ENCODE measurements at regions not wholly inside any gene's neighbourhood (a gene's known extent, or its start where the extent isn't known, plus 50 kb on each side); places are given as distances from the start of the nearest gene placed in this dataset.

GRCh38 chr13:54162069-54162468 lies 1133.5 kb downstream of the OLFM4 start:
- TF ChIP-seq CTCF (IDR thresholded peaks at IDR 0.05; ENCODE audit: control extremely low read depth, extremely low read depth), result no peak
- H3K4me1 ChIP-seq (ENCODE audit: control insufficient read depth in 5 of 5, insufficient read depth in 5 of 5, low read length in 5 of 5), result peaks cover 0 to 2% (median 0%) of the 10 kb centered on the region in 5 donors
- DNase-seq, result no peak
- H3K36me3 ChIP-seq (ENCODE audit: control insufficient read depth in 4 of 4, insufficient read depth in 4 of 4, low read length in 4 of 4), result no peaks in the 10 kb centered on the region
- ATAC-seq (ENCODE audit: insufficient read depth, low FRiP score), result no peak
- H3K4me3 ChIP-seq, result no peak overlapping the region
- 64 to 76% methylated on average over 1 of the region's 1 CpG for WGBS, 2 donors
- H3K27ac ChIP-seq (ENCODE audit: low read depth in 1 of 2, low read length in 1 of 2), result no peak overlapping the region
- no peaks in the 10 kb centered on the region for H3K9me3 ChIP-seq (ENCODE audit: control insufficient read depth in 4 of 4, insufficient read depth in 3 of 4, low read length in 3 of 4)
- no peaks in the 10 kb centered on the region for H3K27me3 ChIP-seq (ENCODE audit: control insufficient read depth in 3 of 3, insufficient read depth in 3 of 3, low read length in 2 of 3)
- H3K9ac ChIP-seq (ENCODE audit: insufficient read depth in 1 of 2, low read length in 2 of 2), result no peak overlapping the region

- WGBS, 2 donors, result 69 to 72% methylated on average over 7 of the region's 7 CpGs
- no peak overlapping the region for H3K27ac ChIP-seq (ENCODE audit: low read depth in 1 of 2, low read length in 1 of 2)
- no peak overlapping the region for H3K4me3 ChIP-seq
- no peak for DNase-seq
- no peaks in the 10 kb centered on the region for H3K36me3 ChIP-seq (ENCODE audit: control insufficient read depth in 4 of 4, insufficient read depth in 4 of 4, low read length in 4 of 4)
- no peak for TF ChIP-seq CTCF (IDR thresholded peaks at IDR 0.05; ENCODE audit: control extremely low read depth, extremely low read depth)
- peaks cover 0 to 2% (median 0%) of the 10 kb centered on the region in 5 donors for H3K4me1 ChIP-seq (ENCODE audit: control insufficient read depth in 5 of 5, insufficient read depth in 5 of 5, low read length in 5 of 5)
- peaks cover 0 to 2% (median 0%) of the 10 kb centered on the region in 4 donors for H3K9me3 ChIP-seq (ENCODE audit: control insufficient read depth in 4 of 4, insufficient read depth in 3 of 4, low read length in 3 of 4)
- H3K9ac ChIP-seq (ENCODE audit: insufficient read depth in 1 of 2, low read length in 2 of 2), result no peak overlapping the region
- no peaks in the 10 kb centered on the region for H3K27me3 ChIP-seq (ENCODE audit: control insufficient read depth in 3 of 3, insufficient read depth in 3 of 3, low read length in 2 of 3)
- ATAC-seq (ENCODE audit: insufficient read depth, low FRiP score), result no peak
These were observed 1137.1 kb downstream of the OLFM4 start for GRCh38 chr13:54165581-54166215.

GRCh38 chr13:54173996-54174395 lies 1145.4 kb downstream of the OLFM4 start:
- Histone ChIP-seq H3K9me3 (ENCODE audit: control insufficient read depth in 4 of 4, insufficient read depth in 3 of 4, low read length in 3 of 4) (peaks cover 0 to 2% (median 0%) of the 10 kb centered on the region in 4 donors), H3K27ac (ENCODE audit: low read depth in 1 of 2, low read length in 1 of 2) (no peak overlapping the region), H3K36me3 (ENCODE audit: control insufficient read depth in 4 of 4, insufficient read depth in 4 of 4, low read length in 4 of 4) (no peaks in the 10 kb centered on the region), H3K27me3 (ENCODE audit: control insufficient read depth in 3 of 3, insufficient read depth in 3 of 3, low read length in 2 of 3) (no peaks in the 10 kb centered on the region), H3K4me3 (no peak overlapping the region), H3K9ac (ENCODE audit: insufficient read depth in 1 of 2, low read length in 2 of 2) (no peak overlapping the region), H3K4me1 (ENCODE audit: control insufficient read depth in 5 of 5, insufficient read depth in 5 of 5, low read length in 5 of 5) (no peaks in the 10 kb centered on the region)
- no peak for DNase-seq
- TF ChIP-seq CTCF (IDR thresholded peaks at IDR 0.05; ENCODE audit: control extremely low read depth, extremely low read depth), result no peak
- ATAC-seq (ENCODE audit: insufficient read depth, low FRiP score), result no peak

- Histone ChIP-seq H3K27ac (ENCODE audit: low read depth in 1 of 2, low read length in 1 of 2) (no peak overlapping the region), H3K9me3 (ENCODE audit: control insufficient read depth in 4 of 4, insufficient read depth in 3 of 4, low read length in 3 of 4) (peaks cover 0 to 2% (median 0%) of the 10 kb centered on the region in 4 donors), H3K4me3 (no peak overlapping the region), H3K9ac (ENCODE audit: insufficient read depth in 1 of 2, low read length in 2 of 2) (no peak overlapping the region), H3K36me3 (ENCODE audit: control insufficient read depth in 4 of 4, insufficient read depth in 4 of 4, low read length in 4 of 4) (no peaks in the 10 kb centered on the region), H3K27me3 (ENCODE audit: control insufficient read depth in 3 of 3, insufficient read depth in 3 of 3, low read length in 2 of 3) (no peaks in the 10 kb centered on the region), H3K4me1 (ENCODE audit: control insufficient read depth in 5 of 5, insufficient read depth in 5 of 5, low read length in 5 of 5) (no peaks in the 10 kb centered on the region)
- no peak for TF ChIP-seq CTCF (IDR thresholded peaks at IDR 0.05; ENCODE audit: control extremely low read depth, extremely low read depth)
- 58 to 68% methylated on average over 1 of the region's 1 CpG for WGBS, 2 donors
- no peak for DNase-seq
- no peak for ATAC-seq (ENCODE audit: insufficient read depth, low FRiP score)
These were observed 1146.9 kb downstream of the OLFM4 start for GRCh38 chr13:54175466-54175865.

Measured in lung (tissue), 11 donors.